HG03378 (cell line): ENCODE measurements at regions not wholly inside any gene's neighbourhood (a gene's known extent, or its start where the extent isn't known, plus 50 kb on each side); places are given as distances from the start of the nearest gene placed in this dataset.

Source experiments
- ATAC-seq: cut with Tn5 transposase; IDR thresholded peaks from one replicate; pipeline ENCODE4 v1.9.1; 2021; ENCODE audit warnings: mild to moderate bottlenecking, moderate library complexity; ENCODE audit not compliant: unreplicated experiment

DNA sequence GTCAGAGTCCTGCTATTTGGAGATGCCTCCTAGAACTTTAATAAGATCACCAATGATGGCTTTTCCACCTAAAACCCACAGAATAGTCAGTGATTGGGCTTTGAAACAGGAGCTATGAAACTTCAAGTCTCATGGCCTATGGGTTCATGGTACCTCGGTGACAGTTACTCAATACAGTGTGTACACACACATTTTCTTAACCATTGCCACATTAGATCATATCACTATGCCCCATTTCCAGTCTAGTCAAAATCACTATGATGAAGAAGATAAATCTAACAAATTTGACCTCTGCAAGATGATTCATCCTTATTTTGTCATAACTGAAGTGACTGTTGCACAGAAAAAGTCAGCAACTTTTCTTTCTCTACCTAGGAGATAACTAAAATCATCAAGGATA lies 86.8 kb upstream of the OR13F1 start:
- ATAC-seq = no peak

DNA sequence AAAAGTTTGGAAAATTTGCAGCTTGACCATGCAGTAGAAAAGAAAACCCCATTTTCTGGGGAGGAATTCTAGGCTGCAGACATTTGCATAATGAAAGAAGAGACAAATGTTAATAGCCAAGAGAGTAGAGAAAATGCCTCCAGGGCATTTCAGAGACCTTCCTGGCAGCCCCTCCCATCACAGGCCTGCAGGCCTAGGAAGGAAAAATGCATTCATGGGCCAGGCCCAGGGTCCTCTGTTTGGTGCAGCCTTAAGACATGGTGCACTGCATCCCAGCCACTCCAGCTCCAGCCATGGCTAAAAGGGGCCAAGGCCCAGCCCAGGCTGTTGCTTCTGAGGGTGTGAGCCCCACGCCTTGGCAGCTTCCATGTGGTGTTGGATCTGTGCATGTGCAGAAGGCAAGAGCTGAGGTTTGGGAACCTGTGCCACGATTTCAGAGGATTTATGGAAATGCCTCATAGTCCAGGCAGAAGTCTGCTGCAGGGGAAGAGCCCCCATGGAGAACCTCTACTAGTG lies 75.0 kb upstream of the OR13F1 start:
- ATAC-seq = no peak

DNA sequence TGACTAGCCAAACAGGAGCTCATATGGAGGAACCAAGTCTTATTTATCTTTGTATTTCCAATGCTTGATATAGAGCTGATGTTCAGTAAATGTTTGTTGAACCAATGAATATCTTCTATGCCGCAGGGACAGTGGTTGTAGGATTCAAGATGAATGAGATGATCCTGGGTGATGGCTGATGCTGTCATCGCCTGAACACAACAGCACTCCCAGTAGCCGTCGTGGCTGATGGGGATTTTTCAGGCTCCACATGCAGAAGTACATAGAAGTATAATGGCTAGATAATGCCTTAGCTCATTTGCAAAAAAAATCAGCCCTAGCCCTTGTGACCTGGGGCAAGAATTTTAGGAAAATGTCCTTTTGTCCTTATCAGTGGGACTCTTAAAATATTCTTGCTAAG lies 69.0 kb upstream of the OR13F1 start:
- no peak for ATAC-seq

DNA sequence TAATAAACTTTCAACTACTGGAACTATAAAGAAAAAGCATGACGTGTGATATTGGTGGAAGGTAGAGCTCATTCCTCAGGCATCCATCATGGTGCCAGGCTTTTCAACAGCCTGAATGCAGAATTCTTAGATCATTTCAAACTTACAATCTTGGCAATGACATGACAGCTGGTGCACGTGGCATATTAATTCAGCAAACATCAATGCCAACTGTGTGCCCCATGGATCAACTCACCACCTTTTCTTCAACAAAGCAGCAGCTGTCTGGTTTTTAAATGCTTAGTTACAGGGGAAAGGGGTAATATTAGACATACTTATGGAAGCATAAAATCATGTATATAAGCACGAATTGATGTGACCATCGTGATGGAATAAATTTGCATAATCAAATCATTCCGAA lies 56.0 kb upstream of the OR13F1 start:
- ATAC-seq = no peak
